ENCODE measurements at regions not wholly inside any gene's neighbourhood (a gene's known extent, or its start where the extent isn't known, plus 50 kb on each side); places are given as distances from the start of the nearest gene placed in this dataset.

DNA sequence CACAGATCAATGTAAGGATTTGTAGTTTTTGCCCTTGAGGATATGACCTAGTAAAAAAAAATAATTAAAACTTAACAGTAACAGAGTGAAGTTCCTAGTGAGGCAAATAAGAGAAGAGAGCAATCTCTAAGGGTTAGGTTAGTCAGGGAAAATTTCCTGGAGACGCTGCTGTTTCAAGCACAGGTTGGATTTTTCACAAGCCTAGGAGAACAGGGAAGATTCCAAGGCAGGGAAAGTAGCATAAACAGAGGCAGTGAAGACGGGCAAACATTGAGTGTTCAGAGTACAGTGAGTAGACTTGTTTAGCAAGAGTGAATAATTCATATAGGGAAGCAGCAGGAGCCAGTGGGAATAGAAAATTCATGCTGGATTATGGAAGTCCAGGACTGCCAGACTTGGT, 212.8 kb downstream of the SPANXN3 start:
- TF ChIP-seq, protein P1, sequence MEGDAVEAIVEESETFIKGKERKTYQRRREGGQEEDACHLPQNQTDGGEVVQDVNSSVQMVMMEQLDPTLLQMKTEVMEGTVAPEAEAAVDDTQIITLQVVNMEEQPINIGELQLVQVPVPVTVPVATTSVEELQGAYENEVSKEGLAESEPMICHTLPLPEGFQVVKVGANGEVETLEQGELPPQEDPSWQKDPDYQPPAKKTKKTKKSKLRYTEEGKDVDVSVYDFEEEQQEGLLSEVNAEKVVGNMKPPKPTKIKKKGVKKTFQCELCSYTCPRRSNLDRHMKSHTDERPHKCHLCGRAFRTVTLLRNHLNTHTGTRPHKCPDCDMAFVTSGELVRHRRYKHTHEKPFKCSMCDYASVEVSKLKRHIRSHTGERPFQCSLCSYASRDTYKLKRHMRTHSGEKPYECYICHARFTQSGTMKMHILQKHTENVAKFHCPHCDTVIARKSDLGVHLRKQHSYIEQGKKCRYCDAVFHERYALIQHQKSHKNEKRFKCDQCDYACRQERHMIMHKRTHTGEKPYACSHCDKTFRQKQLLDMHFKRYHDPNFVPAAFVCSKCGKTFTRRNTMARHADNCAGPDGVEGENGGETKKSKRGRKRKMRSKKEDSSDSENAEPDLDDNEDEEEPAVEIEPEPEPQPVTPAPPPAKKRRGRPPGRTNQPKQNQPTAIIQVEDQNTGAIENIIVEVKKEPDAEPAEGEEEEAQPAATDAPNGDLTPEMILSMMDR (IDR thresholded peaks at IDR 0.05), result no peak
- TF ChIP-seq POLR2AphosphoS5 (IDR thresholded peaks at IDR 0.05), result no peak
- TF ChIP-seq EP300 (IDR thresholded peaks at IDR 0.05), result no peak
- no peak for TF ChIP-seq POLR2A (IDR thresholded peaks at IDR 0.05)

Measured in stomach (tissue), 4 donors.